ENCODE measurements at regions not wholly inside any gene's neighbourhood (a gene's known extent, or its start where the extent isn't known, plus 50 kb on each side); places are given as distances from the start of the nearest gene placed in this dataset.

DNA sequence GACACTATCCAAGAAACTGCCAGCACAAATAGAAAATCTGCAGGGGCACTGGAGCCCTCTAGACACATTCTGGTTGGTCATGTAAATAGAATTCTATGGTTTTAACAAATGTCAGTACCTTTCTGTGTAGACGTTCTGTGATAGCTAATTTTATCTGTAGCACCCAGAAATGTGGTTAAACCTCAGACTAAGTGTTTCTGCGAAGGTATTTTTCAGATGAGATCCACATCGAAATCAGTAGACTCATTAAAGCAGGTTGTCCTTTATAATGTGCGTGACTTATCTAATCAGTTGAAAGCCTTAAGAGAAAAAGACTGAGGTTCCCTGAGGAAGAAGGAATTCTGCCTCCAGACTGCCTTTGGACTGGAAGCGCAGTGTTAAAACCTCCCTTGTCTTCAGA, 922.9 kb downstream of the EFNB2 start:
- TF ChIP-seq CTCF (conservative IDR thresholded peaks at IDR 0.05 in 1 of 2, IDR thresholded peaks at IDR 0.05 in 1 of 2; ENCODE audit: extremely low read depth in 1 of 2, insufficient read depth in 1 of 2, low read depth in 1 of 2, low read length in 2 of 2): no peak
- no peak for TF ChIP-seq EZH2 (IDR thresholded peaks at IDR 0.05; ENCODE audit: borderline replicate concordance, low read length)

All from mammary epithelial cell (primary cell).